Stimulated activated naive CD8-positive, alpha-beta T cell treated with anti-CD3 and anti-CD28 coated beads, Interleukin-15, amount 100 ng/mL, for 72 hours (primary cell): ENCODE measurements at regions not wholly inside any gene's neighbourhood (a gene's known extent, or its start where the extent isn't known, plus 50 kb on each side); places are given as distances from the start of the nearest gene placed in this dataset.
A peak's percentile ranks its signal among the peaks of the same experiment; 100 is the strongest.

Source experiments
- ATAC-seq: fragments of 150-1000 bp; cut with Tn5 transposase; 2 replicates; pipeline ENCODE4 v1.10.0; 2021; ENCODE audit warnings: mild to moderate bottlenecking, moderate library complexity
- DNase-seq, 2 donors: peaks; one replicate each; pipeline ENCODE4 v3.0.0; 2021 to 2022
- H3K27ac Mint-ChIP-seq, 2 donors: one replicate each; pipeline ENCODE4 v1.8.0; 2022; ENCODE audit warnings: mild to moderate bottlenecking in 2 of 2, mixed read lengths in 2 of 2, moderate library complexity in 2 of 2
- H3K27me3 Mint-ChIP-seq: one replicate; pipeline ENCODE4 v1.8.0; 2022; ENCODE audit warnings: mixed read lengths
- H3K4me1 Mint-ChIP-seq: one replicate; pipeline ENCODE4 v1.8.0; 2022; ENCODE audit warnings: mild to moderate bottlenecking, mixed read lengths
- H3K4me3 Mint-ChIP-seq, 2 donors: one replicate each; pipeline ENCODE4 v1.8.0; 2022; ENCODE audit warnings: mild to moderate bottlenecking in 2 of 2, mixed read lengths in 2 of 2, moderate library complexity in 1 of 2
- H3K9me3 Mint-ChIP-seq, 2 donors: one replicate each; pipeline ENCODE4 v1.8.0; 2022; ENCODE audit warnings: mixed read lengths in 2 of 2

- ATAC-seq: no peak
- Mint-ChIP-seq H3K27me3 (no peaks in the 10 kb centered on the region), H3K4me1 (no peaks in the 10 kb centered on the region), H3K4me3 (no peak overlapping the region), H3K9me3 (peaks cover 0 to 3% of the 10 kb centered on the region in 2 donors), H3K27ac (no peak overlapping the region)
- no peak for DNase-seq
These were observed 259.5 kb downstream of the GLI2 start for GRCh38 chr2:120995152-120995551.

GRCh38 chr2:120995656-120996190 is 260.1 kb downstream of the GLI2 start:
- Mint-ChIP-seq H3K27ac (no peak overlapping the region), H3K9me3 (peaks cover 0 to 4% of the 10 kb centered on the region in 2 donors), H3K4me3 (no peak overlapping the region), H3K27me3 (no peaks in the 10 kb centered on the region), H3K4me1 (no peaks in the 10 kb centered on the region)
- DNase-seq (no peak), ATAC-seq (no peak)

- DNase-seq: no peak
- Mint-ChIP-seq H3K4me3 (no peak overlapping the region), H3K27me3 (no peaks in the 10 kb centered on the region), H3K9me3 (peaks cover 0 to 4% of the 10 kb centered on the region in 2 donors), H3K27ac (no peak overlapping the region), H3K4me1 (no peaks in the 10 kb centered on the region)
- no peak for ATAC-seq
These were observed 263.9 kb downstream of the GLI2 start for GRCh38 chr2:120999377-121000097.

DNA sequence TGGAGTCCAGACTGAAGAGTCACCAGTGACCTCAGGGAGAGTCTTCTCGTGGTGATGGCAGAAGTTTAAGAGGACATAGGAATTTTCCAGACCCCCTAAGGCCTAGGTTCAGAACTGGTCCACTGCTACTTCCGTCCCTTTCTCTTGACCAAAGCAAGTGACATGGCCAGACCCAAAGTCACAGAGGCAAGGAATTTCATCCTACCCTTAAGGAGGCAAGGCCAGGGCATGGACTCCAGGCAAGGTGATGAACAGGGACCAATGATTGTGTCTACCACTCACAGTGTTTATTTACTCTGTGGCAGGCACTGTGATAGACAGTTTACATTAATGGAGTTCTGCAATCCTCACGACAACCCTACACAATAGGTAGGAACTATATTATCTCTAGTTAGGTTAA is 265.1 kb downstream of the GLI2 start:
- ATAC-seq (no peak), DNase-seq (no peak)
- Mint-ChIP-seq H3K27ac (no peak overlapping the region), H3K4me3 (no peak overlapping the region), H3K9me3 (peaks cover 0 to 4% of the 10 kb centered on the region in 2 donors), H3K4me1 (no peaks in the 10 kb centered on the region), H3K27me3 (no peaks in the 10 kb centered on the region)

GRCh38 chr2:121001641-121002040 is 266.0 kb downstream of the GLI2 start:
- peaks cover 0 to 4% of the 10 kb centered on the region in 2 donors for H3K9me3 Mint-ChIP-seq
- H3K27ac Mint-ChIP-seq: no peak overlapping the region
- ATAC-seq (no peak), DNase-seq (no peak)
- no peaks in the 10 kb centered on the region for H3K4me1 Mint-ChIP-seq
- no peaks in the 10 kb centered on the region for H3K27me3 Mint-ChIP-seq
- H3K4me3 Mint-ChIP-seq: no peak overlapping the region

DNA sequence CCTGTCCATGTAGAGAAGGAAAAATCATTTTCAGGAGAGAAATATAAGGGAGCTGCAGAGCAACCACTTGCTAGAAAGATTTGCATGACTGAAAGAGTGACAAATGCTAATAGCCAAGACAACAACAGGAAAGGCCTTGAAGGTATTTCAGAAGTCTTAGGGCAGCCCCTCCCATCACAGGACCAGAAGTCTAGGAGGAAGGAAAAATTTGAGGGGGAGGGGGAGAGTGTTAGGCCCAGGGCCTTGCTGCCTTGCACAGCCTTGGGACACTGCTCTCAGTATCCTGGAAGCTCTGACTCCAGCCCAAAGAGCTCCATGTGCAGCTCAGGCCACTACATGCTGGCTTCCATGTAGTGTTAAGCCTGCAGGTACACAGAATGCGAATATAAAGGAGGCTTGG is 266.9 kb downstream of the GLI2 start:
- H3K4me3 Mint-ChIP-seq: no peak overlapping the region
- DNase-seq (no peak), ATAC-seq (no peak)
- peaks cover 0 to 4% of the 10 kb centered on the region in 2 donors for H3K9me3 Mint-ChIP-seq
- H3K27ac Mint-ChIP-seq: no peak overlapping the region
- H3K4me1 Mint-ChIP-seq: no peaks in the 10 kb centered on the region
- no peaks in the 10 kb centered on the region for H3K27me3 Mint-ChIP-seq

DNA sequence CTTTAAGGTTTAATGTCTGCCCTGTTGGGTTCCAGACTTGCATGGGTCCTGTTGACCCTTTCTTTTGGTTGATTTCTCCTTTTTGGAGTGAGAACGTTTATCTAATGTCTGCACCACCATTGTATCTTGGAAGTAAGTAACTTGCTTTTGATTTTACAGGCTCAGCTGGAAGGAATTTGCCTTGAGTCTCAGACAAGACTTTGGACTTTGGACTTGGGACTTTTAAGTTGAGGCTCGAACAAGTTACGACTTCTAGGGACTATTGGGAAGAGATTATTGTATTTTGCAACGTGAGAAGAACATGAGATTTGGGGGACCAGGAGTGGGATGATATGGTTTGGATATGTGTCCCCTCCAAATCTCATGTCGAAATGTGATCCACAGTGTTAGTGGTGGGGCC is 267.7 kb downstream of the GLI2 start:
- H3K27ac Mint-ChIP-seq: no peak overlapping the region
- no peak overlapping the region for H3K4me3 Mint-ChIP-seq

GRCh38 chr2:121004359-121004758 is 268.7 kb downstream of the GLI2 start:
- peaks cover 4 to 7% of the 10 kb centered on the region in 2 donors for H3K9me3 Mint-ChIP-seq
- H3K27ac Mint-ChIP-seq: no peak overlapping the region
- ATAC-seq: no peak
- H3K4me1 Mint-ChIP-seq: no peaks in the 10 kb centered on the region
- H3K4me3 Mint-ChIP-seq: no peak overlapping the region
- H3K27me3 Mint-ChIP-seq: no peaks in the 10 kb centered on the region
- DNase-seq: no peak

More for the DNA sequence above, 267.7 kb downstream of the GLI2 start:
- peaks cover 0 to 4% of the 10 kb centered on the region in 2 donors for H3K9me3 Mint-ChIP-seq
- ATAC-seq (no peak), DNase-seq (no peak)
- no peaks in the 10 kb centered on the region for H3K4me1 Mint-ChIP-seq
- H3K27me3 Mint-ChIP-seq: no peaks in the 10 kb centered on the region

- DNase-seq: no peak
- ATAC-seq: no peak
- Mint-ChIP-seq H3K4me3 (no peak overlapping the region), H3K27ac (peak overlapping the region in 1 of 2 donors; percentile 31), H3K9me3 (peaks cover 4 to 10% of the 10 kb centered on the region in 2 donors), H3K27me3 (no peaks in the 10 kb centered on the region), H3K4me1 (no peaks in the 10 kb centered on the region)
These were observed 269.3 kb downstream of the GLI2 start for GRCh38 chr2:121004950-121005349.

GRCh38 chr2:121005453-121005852 is 269.8 kb downstream of the GLI2 start:
- ATAC-seq (no peak), DNase-seq (no peak)
- Mint-ChIP-seq H3K4me1 (no peaks in the 10 kb centered on the region), H3K9me3 (peaks cover 0 to 11% of the 10 kb centered on the region in 2 donors), H3K4me3 (no peak overlapping the region), H3K27me3 (no peaks in the 10 kb centered on the region), H3K27ac (peak overlapping the region in 1 of 2 donors; percentile 30)

- Mint-ChIP-seq H3K27me3 (no peaks in the 10 kb centered on the region), H3K4me1 (no peaks in the 10 kb centered on the region), H3K27ac (no peak overlapping the region), H3K9me3 (peaks cover 0 to 20% of the 10 kb centered on the region in 2 donors), H3K4me3 (no peak overlapping the region)
- ATAC-seq (no peak), DNase-seq (no peak)
These were observed 271.2 kb downstream of the GLI2 start for GRCh38 chr2:121006743-121007489.

- DNase-seq: no peak
- H3K4me3 Mint-ChIP-seq: no peak overlapping the region
- no peak for ATAC-seq
- H3K9me3 Mint-ChIP-seq: peaks cover 0 to 20% of the 10 kb centered on the region in 2 donors
- H3K27me3 Mint-ChIP-seq: no peaks in the 10 kb centered on the region
- no peak overlapping the region for H3K27ac Mint-ChIP-seq
- H3K4me1 Mint-ChIP-seq: no peaks in the 10 kb centered on the region
These were observed 271.8 kb downstream of the GLI2 start for GRCh38 chr2:121007490-121007853.

GRCh38 chr2:121008975-121009374 is 273.3 kb downstream of the GLI2 start:
- H3K27me3 Mint-ChIP-seq: peaks cover 12% of the 10 kb centered on the region
- peaks cover 0 to 20% of the 10 kb centered on the region in 2 donors for H3K9me3 Mint-ChIP-seq
- H3K27ac Mint-ChIP-seq: no peak overlapping the region
- no peak overlapping the region for H3K4me3 Mint-ChIP-seq
- ATAC-seq: no peak
- no peak for DNase-seq
- no peaks in the 10 kb centered on the region for H3K4me1 Mint-ChIP-seq

- H3K27ac Mint-ChIP-seq: no peak overlapping the region
- ATAC-seq (no peak), DNase-seq (no peak)
- no peak overlapping the region for H3K4me3 Mint-ChIP-seq
- peaks cover 13% of the 10 kb centered on the region for H3K27me3 Mint-ChIP-seq
- H3K9me3 Mint-ChIP-seq: peaks cover 0 to 20% of the 10 kb centered on the region in 2 donors
- no peaks in the 10 kb centered on the region for H3K4me1 Mint-ChIP-seq
These were observed 274.0 kb downstream of the TFCP2L1 start for GRCh38 chr2:121010998-121011397.

GRCh38 chr2:121014876-121015275 is 270.1 kb downstream of the TFCP2L1 start:
- H3K4me1 Mint-ChIP-seq: no peaks in the 10 kb centered on the region
- no peak overlapping the region for H3K4me3 Mint-ChIP-seq
- peaks cover 0 to 10% of the 10 kb centered on the region in 2 donors for H3K9me3 Mint-ChIP-seq
- peaks cover 13% of the 10 kb centered on the region for H3K27me3 Mint-ChIP-seq
- ATAC-seq (no peak), DNase-seq (no peak)
- H3K27ac Mint-ChIP-seq: no peak overlapping the region

DNA sequence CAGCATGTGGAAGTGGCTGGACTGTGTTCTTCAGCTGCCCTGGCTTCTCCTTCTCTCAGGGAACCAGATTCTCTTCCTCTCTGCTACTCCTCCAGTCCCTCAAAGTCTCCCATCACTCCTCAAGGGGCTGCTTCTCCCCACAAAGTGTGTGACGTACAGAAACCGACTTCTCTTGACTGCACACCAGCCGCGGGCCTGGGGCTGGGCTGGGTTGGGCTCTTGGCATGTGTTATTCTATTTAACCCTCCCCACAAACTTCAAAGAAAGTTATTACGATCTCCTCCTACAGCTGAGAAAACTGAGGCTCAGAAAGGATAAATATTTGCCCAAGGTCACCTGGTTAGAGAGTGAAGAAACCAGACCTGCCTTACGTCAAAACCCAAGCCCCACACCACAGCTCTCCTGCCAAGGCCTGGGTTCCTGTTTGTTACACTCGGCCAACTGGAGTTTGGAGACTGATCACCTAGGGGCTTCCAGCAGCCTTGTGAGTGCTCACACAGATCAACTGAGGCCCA is 269.0 kb downstream of the TFCP2L1 start:
- DNase-seq (no peak), ATAC-seq (no peak)
- peaks cover 16% of the 10 kb centered on the region for H3K27me3 Mint-ChIP-seq
- peaks cover 0 to 3% of the 10 kb centered on the region in 2 donors for H3K9me3 Mint-ChIP-seq
- H3K4me3 Mint-ChIP-seq: no peak overlapping the region
- H3K27ac Mint-ChIP-seq: peak overlapping the region in 1 of 2 donors; percentile 85
- H3K4me1 Mint-ChIP-seq: no peaks in the 10 kb centered on the region
